Astrocyte of the hippocampus (primary cell): ENCODE measurements at regions not wholly inside any gene's neighbourhood (a gene's known extent, or its start where the extent isn't known, plus 50 kb on each side); places are given as distances from the start of the nearest gene placed in this dataset.
A peak's percentile ranks its signal among the peaks of the same experiment; 100 is the strongest.
"Not testable (repeated sequence)": the region's sequence is repeated elsewhere in the genome, so short reads cannot be mapped to it uniquely, and the experiment has no call there.

Experiments used
- DNase-seq: peaks from one replicate; pipeline ENCODE4 v3.0.0; 2011; ENCODE audit warnings: low read depth, low spot score

DNA sequence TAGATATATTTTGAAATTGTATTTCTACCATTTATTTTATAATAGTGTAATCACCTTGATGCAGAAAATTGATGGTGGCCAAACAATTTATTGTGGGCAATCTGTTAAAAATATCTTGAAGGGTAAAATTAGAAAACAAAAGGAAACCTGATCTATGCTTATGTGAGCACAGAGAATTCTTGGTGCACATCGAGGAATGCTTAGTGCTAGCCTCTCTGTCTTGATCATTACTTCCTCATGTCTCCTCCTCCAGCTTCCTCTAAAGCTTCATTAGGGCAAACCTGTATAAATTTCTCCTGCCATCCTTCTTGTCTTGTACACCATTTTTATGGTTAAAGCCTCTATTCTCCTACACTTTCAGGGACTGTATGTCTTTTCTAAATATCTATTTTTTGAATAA is 725.8 kb downstream of the RAPGEF2 start:
- DNase-seq, result no peak

DNA sequence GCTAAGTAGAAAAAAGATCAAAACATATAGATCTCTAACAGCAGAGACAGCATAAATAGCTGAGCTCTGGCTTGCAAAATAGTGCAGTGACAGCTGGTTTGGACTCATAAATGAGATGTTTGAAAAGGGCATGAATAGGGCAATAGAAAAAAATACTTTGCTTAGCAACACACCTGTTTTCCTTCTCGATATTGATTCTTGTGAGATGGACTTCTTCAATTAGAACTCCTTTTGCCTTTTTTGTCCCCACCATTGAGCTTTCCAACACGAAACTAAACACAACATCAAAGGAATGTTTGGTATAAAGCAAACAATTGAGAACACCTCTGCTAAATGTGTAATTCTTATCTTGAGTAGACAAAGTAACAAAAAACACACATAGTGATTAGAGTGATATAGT is 726.3 kb downstream of the RAPGEF2 start:
- no peak for DNase-seq

DNA sequence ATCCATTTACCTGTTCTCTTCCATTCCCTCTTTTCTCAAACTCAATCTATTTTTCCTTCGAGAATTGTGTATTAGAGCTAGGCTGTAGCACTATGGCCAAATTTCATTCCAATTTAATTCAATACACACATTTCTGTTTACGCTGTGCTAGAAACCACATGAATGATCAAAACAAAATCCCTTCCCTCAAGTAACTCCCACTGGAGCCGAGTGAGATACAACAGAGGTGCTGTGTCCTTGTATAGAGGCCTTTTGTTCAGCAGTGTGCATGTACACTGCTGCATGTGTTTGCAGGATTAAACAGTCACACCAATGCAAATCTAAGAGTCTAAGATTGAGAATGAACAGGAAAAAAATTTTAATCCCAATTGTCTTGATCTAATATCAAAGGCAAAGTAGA is 734.2 kb downstream of the RAPGEF2 start:
- no peak for DNase-seq

DNA sequence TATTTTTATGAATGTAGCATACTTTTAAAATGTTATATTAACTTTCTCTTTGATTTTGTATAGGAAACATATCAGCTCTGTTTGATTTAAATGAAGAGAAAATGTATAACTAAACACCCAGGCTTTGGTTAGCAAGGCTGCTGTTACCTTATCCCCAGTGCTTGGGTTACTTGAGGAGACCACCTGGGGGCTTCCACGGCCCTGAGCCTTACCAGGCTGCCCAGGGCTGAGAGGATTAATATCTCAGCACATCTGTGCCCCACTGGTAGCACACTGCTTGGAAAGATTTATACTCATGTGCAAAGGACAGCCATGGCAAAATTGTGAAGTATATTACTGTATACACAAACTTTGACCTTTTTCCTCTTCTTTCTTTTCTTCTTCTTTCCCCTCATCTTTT is 752.9 kb downstream of the RAPGEF2 start:
- no peak for DNase-seq

DNA sequence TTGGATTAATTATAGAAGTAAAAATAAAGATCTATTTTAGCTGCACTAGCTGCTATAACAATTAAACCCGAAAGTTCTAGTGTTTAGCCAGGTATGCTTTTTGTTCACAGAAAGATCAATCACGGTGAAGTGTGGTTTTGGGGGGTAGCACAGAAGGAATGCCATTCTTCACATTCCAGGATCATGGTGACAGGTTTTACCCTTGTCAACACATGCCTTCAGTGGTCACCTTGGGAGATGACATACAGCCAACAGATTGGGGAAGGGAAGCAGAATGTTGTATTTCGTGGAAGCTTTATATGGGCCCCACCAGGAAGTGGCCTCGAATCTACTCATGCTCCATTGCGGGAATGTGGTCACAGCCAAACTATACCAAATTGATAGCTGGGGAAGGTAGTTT is 753.6 kb downstream of the RAPGEF2 start:
- DNase-seq, result peak; percentile 65

DNA sequence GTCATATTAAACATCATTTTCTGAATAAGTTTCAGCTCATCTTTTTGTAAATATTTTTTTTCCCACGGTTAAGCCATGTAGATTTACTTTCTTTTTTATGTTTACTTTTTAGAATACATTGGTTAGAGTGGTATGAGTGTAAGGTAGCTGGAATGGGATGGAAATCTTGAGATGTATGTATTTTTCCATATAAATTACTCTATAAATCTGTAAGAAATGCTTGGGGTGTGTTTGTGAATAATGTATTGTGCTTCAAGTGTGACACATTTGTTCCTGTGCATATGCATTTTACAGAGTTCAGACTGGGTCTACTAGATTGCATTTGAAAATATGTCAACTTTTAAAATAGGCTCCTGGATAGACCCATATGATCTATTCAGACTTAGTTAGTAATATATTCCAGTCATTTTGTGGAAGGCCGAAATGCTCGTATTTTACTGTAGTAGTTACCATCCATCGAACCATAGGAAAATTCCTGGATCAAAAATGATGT is 756.8 kb downstream of the RAPGEF2 start:
- no peak for DNase-seq

DNA sequence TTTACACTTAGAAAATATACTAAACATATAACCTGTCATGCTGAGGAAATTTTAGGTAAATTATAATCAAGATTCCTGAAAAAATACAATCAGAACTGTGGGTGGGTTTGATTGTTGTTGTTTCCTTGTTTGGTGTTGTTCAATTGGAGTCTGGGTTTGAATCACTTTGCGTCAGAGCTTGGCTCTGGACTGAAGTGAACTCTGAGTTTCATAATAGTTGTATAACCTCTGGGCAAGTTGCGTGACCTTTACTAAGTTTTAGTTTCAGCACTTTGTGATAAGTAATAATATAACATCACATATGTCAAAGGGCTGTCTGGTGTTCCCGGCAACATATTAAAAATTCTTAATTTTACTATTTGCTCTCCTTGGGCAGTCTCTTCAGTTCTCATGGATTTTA is 758.1 kb downstream of the RAPGEF2 start:
- DNase-seq, result no peak

DNA sequence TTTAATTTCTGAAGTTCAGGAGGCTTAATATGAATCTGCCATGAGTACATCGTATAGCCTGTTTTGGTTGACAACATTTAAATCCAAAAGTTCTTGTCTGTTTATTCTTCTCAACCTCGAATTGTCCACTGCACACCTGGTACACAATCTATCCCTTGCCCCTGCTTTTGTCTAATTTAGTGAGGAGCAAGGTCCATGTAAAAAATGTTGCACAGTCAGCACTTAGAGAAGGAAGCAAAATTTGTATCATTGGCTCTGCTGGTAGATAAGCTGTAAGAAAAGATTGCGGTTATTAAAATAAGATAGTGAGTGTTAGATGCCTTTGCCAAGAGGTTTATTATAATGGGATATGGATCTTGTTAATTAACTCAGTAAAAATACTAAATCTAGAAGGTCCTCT is 761.5 kb downstream of the RAPGEF2 start:
- DNase-seq, result no peak

DNA sequence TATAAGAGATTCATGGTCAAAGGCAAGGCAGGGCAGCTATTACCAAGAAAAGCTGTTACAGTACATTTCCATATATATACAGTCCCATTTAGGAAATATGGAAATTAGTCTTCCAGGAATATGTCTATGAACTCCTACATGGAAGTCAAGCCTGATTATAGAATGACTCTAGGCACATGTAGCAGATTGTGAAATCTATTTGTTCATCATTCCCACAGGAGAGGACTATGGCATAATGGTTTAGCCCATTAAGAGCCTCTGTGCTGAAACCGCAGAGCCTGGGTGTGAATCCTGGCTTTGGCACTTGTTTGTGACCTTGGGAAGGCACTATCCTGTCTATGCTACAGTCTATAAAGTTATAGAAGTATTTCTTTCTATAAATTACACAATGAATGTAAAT is 764.8 kb downstream of the RAPGEF2 start:
- no peak for DNase-seq

DNA sequence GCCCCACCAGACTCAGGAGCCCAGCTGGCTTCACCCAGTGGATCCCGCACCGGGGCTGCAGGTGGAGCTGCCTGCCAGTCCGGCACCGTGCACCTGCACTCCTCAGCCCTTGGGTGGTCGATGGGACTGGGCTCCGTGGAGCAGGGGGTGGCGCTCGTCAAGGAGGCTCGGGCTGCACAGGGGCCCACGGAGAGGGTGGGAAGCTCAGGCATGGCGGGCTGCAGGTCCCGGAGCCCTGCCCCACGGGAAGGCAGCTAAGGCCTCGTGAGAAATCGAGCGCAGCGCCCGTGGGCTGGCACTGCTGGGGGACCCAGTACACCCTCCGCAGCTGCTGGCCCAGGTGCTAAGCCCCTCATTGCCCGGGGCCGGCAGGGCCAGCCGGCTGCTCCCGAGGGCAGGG is 766.1 kb downstream of the RAPGEF2 start:
- not testable (repeated sequence) for DNase-seq

DNA sequence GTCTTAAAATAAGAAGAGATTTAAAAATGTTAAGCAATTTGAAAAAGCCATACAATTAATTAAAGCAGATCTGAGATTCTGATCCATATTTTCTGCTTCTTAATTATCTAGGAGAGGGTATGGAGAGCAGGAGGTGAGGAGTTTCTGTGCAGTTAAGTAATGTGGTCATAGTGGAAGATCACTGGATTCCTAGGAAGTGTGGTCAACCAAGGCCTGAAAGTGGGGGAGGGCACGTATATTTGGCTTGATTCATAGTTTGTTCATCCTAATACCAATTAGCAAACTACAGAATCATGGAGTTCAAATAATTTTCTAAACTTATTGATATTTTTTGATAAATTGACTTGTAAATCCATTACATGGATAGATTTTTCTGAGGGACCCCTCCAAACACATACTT is 768.3 kb downstream of the RAPGEF2 start:
- DNase-seq, result peak; percentile 69

DNA sequence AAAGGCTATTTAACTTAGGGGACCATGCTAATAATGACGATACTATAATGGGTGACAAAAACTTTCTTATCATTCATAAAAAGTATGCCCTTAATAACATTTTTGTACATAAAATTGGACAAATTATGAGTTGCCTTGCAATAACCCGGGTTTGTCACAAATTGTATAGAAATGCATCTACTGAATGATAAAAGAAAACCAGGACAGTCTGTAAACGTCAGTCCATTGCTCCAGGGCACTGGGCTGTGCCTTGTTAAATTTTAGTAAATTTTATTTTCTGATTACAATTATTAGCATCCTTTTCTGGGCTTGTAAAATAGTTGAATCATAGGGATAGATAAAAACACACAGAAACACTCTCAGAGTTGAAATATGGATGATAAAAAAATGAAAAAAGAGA is 778.3 kb downstream of the RAPGEF2 start:
- DNase-seq, result no peak

DNA sequence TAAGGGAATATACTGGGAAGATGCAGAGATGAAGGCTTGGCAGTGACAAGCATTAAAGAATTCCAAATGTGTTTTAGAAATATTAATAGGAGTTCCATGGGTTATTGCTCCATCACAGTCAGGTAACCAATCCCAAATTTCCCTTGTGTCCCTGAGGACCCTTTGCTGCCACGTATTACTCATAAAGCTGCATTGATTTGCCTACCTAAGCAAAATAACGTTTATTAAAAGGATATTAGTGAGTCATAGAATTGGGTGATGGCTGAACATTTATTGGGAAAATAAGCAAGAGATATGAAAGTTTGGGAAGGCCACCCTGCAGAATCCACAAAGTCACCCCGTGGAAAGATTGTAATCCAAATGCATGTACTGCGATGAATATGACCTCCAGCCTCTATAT is 782.1 kb downstream of the RAPGEF2 start:
- no peak for DNase-seq

DNA sequence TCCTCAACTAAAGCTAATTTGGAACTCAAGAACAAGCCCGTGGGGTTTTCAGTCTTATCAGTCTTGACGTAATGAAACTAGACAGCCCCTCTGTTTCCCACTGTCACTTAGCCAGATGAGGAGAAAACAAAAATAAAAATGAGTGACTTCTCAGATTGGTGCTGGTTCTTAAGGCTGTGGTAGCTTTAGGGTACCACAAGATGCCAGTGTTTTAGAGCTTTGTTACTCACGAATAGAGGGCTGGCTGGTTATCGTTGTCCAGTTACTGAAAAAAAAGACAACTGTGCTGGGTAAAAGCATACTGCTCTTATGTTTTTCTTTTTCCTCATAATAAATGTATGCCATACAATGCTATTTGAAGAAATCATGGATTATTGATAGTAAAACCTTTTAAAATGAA is 796.7 kb downstream of the RAPGEF2 start:
- no peak for DNase-seq

DNA sequence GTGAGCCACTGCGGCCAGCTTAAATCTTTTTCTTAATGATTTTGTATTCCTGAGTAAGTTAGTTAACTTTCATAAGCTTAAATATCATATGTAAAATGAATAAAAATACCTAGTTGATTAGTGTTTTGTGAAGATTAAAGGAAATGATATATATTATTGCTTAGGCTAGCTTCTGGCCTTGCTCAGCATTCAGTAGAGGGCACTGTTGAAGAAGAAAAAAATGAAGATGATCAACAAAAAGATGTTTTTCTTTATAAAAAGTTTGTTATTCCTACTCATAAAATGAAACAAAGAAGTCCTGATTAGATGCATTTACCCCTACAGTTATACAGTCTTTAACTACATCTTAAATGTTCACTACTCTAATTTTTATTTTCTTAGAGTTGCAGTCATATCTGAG is 797.7 kb downstream of the RAPGEF2 start:
- DNase-seq, result no peak

DNA sequence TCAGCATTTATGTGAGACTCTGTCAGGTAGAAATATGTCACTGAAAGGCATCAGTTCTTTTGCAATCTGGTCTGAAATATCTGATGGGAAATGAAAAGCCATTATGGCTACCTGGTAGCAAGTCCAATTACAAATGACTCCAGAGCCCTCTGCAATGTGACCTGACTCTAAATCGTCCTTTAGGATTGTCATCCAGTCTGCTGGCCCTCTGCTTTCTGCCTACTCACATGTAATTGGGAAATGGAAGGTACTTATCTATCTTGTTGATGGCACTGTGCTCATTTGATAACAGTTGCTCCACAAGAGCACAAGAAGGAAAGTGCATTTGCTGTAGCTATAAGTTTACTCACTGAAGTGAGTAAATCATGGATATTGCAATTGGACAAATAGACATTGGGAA is 799.8 kb downstream of the RAPGEF2 start:
- DNase-seq, result no peak

DNA sequence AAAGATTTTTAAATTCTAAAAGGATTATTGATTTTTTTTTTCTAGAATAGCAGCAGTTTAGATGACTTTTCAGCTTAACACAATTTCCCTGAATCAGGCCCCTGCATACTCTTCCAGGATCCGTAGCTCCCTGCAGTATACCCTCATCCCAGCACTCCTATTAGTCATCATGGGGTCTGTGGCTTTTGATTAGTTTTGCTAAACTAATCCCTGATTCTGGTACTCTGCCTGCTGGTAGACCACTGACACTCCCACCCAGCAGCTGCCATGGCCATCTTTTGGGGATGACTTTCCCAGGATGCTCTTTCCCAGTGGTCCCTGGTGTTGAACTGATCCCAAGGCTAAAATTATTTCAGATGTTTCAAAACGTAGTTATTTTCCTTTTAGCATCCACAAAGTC is 802.0 kb downstream of the RAPGEF2 start:
- DNase-seq, result no peak

DNA sequence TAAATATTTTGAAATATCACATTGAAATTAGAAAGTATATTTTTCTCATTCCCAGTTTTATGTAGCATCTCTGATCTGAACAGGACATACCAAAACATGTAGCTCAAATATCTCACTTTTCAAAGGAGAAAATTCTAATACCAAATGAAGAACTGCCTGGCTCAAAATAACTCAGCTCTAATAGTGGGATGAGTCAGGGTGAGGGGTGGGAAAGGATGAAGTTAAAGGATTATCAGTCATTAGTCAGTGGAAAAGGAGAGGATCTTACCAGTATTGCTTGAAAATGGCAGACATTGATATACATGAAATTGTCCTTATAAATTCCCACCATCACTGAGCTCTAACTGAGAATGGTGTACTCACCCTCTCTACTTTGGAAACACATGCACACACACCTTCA is 803.2 kb downstream of the RAPGEF2 start:
- DNase-seq, result no peak

DNA sequence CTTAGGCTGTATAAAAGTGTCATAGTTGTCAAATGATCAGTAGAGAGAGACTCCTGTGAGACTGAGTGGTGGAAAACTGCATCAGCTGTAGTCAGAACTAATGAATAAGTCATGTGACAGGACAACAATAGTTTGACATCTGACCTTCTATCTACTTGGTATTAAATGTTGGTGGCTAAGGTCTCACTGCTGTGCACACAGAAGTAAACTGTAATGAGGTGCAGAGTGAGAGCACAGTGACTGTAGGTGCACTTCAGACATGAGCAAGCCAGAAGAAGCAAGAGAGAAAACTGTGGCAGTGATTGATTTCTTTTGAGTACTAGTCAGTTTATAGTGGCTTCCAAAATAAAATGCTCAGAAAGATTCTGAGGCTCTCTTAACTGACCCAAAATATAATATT is 803.6 kb downstream of the RAPGEF2 start:
- DNase-seq, result no peak

DNA sequence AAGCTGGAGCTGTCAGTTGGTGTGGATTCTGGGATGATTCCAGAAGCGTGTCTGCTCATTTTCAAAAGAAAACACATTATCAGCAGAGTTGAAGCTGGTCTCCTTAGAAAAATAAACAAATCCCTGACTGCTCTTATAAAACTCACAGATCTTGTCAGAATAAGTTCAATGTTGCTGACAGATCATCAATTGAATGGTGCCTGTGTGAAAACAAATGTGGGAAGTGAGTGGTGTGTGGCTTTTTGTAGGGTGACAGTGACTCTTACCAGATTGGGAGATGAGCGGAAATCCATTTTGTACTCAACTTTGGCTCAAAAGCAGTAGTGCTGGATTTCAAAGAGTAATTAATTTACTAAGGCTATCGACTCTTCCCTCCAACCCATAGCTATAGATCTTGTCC is 807.8 kb downstream of the RAPGEF2 start:
- peak; percentile 24 for DNase-seq

DNA sequence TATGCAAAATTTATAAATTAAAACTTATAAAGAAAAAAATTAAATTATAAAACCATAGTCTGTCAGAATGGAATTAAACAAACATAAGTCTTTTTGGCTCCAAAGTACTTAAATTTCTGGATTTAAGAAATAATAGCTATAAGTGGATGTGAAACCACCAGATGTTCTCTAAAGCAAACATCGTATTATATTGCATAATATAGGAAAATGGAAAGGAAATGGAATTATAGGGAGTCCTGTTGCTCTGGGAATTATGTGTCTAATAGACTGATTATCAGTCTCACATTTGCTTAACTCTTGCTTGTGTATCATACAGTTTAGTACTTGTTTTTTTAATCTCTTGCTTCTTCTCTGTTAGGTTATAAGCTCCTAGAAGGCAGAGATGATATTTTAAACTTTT is 819.2 kb downstream of the RAPGEF2 start:
- no peak for DNase-seq

DNA sequence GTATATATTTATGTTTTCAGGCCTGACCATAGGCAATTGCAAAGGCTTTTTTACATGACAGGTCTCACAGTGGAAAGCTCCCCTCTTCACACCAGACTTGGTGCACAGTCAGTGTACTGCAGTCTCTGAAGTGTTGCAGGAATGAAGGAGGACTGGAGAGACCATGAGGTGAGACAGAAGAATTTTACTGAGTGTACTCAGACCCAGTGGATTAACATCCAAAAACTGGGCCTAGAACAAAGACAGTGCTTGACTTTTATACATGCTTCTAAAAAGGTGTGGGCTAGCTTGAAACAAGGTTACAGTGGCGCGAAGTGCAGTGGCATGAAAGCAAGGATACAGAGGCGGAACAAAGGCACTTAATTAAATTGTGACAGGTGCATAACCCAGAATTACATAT is 822.9 kb downstream of the RAPGEF2 start:
- DNase-seq, result no peak

DNA sequence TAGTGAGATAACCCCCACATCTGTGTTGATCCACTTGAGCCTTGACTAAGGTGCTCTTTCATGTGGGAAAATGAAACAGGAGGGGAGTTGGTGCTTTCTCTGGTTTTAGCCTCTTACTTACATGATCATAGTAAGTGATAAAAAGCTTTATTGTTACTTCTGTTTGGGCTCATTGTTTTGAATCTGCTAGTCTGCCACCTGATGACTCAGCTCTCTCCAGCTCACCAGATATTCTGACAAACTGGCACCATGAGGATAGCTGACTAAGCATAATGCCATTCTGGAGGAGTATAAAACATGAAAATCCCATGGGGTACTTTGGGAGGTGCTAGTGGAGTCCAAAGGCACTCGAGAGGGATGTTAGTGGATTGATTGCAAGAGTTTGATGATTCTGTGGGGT is 824.0 kb downstream of the RAPGEF2 start:
- DNase-seq, result peak; percentile 72

DNA sequence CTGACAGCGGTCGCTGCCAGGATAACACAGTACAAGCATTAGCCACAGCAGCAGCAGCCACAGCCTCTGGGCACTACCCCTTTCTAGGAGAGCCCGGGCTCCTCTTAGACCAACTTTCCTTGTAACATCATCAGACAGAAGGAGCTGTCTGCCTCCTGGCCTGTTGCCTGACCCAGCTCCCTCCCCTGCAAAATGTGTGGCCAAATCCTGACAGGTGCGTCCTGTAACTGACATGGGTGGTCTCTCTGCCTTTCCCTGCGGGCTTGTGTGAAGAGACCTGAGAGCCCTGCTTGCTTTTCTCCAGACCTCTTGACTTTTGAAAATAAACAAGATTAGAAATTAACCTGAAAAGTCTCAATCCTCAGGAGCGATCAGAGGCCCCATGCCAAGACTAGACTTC is 824.9 kb downstream of the RAPGEF2 start:
- no peak for DNase-seq

DNA sequence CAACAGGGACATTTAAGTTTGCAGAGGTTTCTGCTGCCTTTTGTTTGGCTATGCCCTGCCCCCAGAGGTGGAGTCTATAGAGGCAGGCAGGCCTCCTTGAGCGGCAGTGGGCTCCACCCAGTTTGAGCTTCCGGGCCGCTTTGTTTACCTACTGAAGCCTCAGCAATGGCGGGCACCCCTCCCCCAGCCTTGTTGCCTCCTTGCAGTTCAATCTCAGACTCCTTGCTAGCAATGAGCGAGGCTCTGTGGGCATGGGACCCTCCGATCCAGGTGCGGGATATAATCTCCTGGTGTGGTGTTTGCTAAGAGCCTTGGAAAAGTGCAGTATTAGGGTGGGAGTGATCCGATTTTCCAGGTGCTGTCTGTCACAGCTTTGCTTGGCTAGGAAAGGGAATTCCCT is 831.7 kb downstream of the RAPGEF2 start:
- not testable (repeated sequence) for DNase-seq
